NOMO-1 treated with dmso at 0.1 percent for 144 hours (cell line): ENCODE measurements at regions not wholly inside any gene's neighbourhood (a gene's known extent, or its start where the extent isn't known, plus 50 kb on each side); places are given as distances from the start of the nearest gene placed in this dataset.
"Not testable (repeated sequence)": the region's sequence is repeated elsewhere in the genome, so short reads cannot be mapped to it uniquely, and the experiment has no call there.

Source experiments
- DNase-seq: peaks from one replicate; lab custom pipeline; 2025; ENCODE audit not compliant: unreplicated experiment; lab: John Stamatoyannopoulos, UW

DNA sequence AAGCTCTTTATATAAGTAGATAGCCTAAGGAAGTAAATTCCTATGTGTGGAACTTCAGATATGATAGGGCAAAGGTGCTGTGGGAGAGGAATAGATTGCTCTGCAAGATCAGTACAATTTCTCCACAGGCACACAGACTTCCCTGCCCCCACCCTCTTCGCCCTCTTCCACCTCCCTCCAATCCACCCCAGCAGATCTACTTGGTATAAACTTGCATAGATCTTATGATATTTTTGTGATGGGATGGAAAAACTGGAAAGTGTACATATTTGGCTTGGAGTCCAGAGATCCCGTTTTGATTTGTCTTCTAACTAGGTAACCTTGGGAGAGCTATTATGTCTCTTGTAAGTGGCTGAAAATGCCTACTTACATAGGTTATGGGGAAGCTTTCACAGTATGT lies 586.3 kb upstream of the USP24 start:
- no peak for DNase-seq

DNA sequence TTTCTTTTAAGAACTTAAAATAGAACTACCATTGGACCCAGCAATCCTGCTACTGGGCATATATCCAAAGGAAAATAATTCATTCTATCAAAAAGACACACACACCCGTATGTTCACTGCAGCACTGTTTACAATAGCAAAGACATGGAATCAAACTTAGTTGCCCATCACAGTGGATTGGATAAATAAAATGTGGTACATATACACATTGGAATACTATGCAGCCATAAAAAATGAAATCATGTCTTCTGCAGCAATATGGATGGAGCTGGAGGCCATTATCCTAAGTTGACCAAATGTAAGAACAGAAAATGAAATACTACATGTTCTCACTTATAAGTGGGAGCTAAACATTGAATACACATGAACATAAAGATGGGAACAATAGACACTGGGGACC lies 585.3 kb upstream of the USP24 start:
- no peak for DNase-seq

DNA sequence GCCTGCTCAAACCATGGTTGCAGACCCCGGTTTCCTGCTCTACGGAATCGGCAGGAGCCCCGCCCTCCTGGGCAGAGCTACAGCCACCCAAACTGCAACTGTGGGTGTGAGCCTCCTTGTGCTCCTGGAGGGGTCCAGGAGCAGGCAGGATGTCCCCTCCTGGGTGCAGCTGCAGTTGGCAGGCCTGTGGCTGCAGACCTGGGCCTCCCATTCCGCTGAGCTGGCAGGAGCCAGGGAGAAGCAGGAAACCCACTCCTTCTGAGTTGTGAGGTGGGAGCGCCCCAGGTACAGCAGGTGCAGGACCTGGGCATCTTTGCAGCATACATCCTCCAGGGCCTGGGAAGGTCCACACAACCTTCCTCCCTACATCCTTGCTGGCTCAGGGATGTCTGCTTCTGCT lies 578.7 kb upstream of the USP24 start:
- DNase-seq, result no peak

DNA sequence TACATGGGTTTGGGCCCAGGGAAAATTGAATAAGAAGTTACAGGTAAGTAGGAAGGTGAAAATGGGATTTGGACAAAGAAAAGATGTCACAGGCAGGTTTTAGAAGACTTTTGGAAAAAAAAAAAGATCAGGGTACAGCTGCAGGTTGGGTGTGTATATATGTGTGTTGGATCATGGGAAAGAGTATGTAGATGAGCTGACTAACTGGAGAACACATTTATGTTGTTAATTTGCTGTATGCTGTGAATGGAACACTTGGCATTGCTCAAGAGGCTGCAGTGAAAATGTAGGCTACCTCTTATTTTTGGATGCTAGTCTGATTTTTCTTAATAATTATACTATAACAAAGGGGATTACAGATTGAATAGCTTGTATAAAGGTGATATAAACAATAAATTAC lies 577.7 kb upstream of the USP24 start:
- no peak for DNase-seq

DNA sequence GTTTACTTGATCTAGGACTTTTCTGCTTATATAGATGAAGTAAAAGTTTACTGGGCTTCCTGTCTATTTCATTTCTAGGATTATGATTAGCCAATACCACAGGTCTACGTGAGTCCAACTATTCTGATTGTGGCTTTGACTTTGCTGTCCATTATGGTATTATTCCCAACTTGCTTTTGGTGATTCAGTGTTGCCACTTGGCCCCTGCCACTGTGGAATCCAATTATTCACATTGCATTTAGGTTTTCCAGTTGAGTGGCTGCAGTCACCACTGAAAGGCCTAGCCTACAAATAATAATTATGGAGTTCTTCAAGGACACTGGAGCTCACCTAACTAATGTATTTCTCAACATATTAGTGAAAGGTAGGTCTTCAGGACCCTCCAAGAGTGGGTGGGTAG lies 574.3 kb upstream of the USP24 start:
- no peak for DNase-seq

DNA sequence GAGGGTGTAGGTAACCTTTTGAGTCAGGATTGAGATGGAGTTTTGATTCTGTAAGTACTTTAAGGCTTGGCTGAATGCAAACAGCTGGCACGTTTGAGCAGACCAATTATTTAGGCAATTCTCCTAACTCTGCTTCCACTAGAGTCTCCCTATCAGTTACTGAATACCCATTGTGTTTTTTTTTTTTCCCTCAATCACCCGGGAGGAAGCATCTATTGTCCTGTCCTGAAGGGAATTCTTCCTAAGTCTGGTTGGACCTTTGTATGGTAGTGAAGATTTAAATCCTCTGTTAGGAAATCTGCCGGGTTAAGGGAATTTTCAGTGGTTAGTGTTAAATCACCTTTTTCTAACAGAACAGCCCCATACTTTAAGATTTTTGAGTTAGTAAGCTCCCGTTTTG lies 571.2 kb upstream of the USP24 start:
- DNase-seq, result no peak

DNA sequence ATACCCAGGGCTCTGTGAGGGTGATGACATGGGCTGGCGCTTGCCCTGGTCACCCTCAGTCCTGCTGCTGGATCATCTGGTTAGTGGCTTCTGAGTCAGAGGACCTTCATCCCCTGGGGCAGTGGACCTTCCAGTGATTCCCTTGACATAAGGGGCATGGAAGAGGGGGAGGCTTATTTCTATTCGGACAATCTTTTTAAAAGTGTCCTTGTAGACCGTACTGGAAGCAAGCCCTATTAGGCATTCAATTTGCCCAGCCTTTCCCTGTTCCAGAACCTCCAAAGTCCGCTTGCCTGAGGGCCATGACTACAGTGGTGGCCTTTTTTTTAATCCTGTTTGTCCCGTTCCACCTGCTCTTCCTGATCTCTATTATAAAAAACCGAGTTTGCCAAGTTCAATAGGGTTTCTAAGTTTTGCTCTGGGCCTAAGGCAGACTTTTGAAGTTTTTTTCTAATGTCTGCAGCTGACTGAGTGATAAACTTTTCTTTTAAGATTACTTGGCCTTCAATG lies 569.8 kb upstream of the USP24 start:
- not testable (repeated sequence) for DNase-seq

DNA sequence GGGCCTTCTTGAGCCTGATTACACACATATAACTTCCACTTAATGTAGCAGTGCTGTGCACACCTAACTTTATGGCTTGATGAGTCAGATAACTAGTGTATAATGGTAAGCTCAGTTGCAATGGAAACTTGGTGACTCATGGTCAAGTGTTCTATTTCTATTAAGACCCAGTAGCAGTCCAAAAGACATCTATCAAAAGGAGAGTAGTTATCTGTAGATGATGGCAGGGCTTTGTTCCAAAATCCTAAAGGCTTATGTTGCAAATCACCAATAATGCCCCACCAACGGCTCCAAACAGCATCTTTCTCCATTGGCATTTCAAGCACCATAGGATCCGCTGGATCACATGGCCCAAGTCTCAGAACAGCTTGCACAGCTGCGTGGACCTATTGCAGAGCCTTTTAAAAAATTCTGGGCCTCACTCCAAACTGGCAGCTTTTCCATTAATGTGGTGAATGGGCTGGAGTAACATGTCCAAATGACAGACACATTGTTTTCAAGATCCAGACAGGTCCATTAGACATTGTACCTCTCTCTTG lies 566.8 kb upstream of the USP24 start:
- no peak for DNase-seq

DNA sequence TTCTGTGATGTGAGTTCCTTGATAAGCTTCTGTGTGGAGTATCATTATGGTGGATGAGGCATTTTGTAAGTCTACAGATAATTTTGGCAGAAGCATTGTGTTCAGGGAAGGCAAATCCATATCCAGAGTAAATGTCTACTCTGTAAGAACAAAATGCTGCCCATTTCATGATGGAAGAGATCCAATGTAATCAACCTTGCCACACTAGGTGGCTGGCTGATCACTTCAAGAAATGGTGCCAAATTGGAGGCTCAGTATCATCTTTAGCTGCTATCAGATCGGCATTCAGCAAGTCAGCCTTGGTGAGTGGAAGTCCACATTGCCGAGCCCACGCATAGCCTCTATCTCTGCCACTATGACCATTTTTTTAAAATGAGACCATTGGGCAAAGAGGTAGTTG lies 565.8 kb upstream of the USP24 start:
- DNase-seq, result no peak

DNA sequence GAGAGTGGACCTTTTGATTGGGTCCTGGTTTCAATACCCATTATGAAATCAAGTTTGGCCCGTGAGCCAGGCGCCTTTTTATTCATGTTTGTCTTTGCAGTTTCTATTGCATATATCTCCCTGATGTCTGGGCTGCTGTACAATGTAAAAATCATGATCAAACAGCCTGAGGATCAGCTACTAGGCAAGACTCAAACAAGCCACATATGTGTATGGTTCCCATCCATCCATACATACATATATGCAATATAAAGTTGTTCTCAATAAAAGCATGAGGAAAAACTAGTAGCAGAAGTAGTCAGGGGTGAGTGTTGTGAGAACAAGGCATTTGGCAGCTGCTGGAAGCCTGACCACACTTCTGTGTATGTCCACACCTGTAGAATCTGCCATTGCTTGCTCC lies 562.4 kb upstream of the USP24 start:
- no peak for DNase-seq

DNA sequence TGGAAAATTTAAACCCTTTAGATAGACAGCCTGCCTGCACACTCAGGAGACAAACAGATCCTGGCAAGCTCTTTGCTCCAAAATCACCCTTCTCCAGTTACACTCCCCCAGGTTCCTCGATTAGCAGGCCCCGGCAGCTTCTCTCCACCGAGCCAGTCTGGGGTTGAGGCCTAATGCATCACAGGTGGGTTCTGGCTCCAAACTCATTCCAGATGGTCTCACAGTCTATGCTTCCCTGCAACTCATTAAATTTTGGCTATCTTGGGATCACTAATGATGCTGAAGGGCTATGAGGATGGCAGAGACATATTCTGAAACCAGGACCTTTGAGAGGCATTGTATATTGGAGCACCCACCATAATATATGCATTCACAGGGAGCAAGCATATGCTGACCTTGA lies 559.8 kb upstream of the USP24 start:
- DNase-seq, result no peak

DNA sequence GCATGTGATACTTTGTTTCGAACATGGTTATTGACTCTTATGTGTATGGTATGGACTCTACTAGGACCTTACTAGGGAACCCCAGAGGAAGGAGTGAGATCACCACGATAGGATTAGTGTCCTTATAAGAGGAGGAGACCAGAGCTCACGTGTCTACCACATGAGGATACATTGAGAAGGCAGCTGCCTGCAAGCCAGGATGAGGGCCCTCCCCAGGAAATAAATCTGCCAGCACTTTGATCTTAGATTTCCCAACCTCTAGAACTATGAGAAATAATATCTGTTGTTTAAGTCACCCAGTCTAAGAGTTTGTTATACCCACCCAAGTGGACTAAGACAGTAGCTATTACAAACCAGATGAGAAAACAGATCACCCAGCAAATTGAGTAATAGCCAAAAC lies 559.3 kb upstream of the USP24 start:
- no peak for DNase-seq

DNA sequence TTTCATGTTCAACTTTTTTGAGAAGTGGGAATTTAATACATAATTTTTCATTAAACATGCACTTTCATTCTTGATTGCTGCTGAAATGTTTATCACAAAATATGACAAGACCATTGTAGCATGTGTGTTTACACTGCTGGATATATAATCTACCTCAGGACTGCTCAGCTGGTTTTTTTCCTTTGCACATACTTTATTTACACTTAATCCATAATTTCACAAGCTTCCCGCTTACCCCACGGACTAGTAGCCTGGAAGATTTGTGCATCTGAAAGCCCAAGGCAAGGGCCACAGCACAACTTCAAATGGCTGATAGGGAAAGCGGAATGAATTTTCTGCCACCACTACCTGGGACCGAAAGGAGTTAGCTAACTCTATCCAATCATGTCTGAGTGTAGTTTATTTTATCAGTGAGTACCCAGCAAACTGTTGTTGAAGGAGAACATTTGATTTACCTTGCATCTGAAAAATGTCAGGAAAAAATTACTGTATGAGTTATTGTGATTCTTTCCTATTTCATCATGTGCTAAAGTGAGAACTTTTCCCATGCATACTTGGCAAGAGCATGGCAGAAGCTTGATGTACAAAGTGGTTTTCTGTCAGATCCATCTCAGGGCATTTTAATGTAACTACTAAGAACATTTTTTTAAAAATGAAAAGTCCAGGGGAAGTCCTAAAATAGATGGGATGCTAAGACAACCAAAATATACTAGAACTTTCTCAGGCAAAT lies 558.2 kb upstream of the USP24 start:
- DNase-seq, result no peak

DNA sequence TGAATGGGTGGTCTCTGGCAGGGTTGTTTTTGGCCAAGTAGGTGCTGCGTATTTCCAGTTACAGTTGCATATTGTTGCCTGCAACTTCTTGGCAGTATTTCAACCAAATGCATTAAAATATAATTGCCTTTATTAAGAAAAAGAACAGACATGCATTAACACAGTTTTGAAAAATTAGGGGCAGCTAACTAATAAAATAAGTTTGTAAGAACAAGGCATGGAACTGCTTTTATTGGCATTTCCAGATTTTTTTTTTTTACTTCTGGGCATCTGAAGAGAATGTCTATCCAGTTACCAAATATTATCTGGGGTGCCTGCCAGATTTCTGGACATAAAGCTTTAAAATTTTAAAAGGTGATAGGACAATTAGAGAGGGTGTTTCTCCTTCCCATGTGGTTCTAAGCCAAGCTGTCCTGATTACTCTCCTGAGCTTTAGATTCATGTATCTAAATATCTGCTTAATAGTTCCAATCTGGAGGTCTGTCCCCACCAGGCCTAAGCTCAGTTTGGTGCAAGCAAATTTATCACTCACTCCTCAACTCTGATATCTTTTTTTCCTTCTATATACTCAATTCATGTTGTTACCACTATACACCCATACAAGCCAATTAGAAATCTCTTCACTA lies 553.3 kb upstream of the USP24 start:
- DNase-seq, result no peak

DNA sequence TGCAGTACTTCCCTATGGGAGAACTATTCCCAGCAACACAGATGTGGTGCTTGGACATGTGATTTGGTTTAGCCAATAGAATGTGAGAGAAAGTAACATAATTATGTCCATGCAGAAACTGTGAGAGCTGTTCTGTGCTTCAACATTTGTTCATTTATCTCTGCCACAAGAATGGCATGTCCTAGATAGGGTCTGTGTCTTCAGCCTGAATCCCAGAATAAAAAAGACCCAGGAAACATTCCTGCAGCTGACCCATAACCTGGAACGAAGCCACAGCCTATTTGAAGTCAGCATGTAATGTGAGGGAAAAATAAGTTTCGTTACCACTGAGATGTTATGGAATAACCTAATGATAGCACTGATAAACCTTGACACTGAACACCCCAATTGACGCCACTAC lies 552.0 kb upstream of the USP24 start:
- DNase-seq, result no peak

DNA sequence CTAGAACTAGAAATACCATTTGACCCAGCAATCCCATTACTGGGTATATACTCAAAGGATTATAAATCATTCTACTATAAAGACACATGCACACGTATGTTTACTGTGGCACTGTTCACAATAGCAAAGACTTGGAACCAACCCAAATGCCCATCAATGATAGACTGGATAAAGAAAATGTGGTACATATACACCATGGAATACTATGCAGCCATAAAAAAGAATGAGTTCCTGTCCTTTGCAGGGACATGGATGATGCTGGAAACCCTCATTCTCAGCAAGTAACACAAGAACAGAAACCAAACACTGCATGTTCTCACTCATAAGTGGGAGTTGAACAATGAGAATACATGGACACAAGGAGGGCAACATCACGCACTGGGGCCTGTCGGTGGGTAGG lies 550.3 kb upstream of the USP24 start:
- not testable (repeated sequence) for DNase-seq

DNA sequence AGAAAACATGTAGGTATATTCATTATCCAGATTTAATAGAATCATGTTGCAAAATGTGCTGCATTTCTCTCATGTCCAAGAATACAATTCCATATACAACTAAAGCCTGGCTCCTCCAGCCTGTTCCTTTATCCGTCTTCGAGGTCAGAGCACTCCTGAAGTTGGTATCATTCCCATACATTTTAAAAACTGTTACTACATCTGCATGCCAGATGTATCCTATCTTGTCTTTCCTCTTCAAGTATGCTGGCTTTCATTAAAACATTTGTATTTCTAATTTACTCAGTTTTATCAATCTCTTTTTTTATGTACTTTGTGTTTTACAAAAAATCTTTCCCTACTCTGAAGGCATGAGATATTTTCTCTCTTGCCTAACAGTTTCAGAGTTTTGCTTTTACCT lies 536.6 kb upstream of the USP24 start:
- no peak for DNase-seq

DNA sequence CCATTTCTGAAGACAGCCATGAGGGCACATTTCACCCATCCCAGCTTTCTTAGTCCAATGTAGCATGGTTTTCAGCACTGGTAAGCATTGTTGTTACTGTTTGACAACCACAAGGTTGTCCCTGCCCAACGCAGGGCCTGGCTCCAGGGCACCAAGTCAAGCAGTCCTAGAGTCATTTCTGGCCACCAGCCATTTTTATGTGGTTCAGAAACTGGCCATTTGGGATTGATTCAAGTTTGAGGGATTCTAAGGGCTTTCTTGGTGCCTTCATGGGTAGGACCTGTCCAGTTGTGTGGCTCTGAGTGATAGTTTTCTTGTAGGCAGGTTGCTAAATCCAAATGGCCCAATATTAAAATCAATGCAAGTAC lies 535.4 kb upstream of the USP24 start:
- DNase-seq, result no peak

DNA sequence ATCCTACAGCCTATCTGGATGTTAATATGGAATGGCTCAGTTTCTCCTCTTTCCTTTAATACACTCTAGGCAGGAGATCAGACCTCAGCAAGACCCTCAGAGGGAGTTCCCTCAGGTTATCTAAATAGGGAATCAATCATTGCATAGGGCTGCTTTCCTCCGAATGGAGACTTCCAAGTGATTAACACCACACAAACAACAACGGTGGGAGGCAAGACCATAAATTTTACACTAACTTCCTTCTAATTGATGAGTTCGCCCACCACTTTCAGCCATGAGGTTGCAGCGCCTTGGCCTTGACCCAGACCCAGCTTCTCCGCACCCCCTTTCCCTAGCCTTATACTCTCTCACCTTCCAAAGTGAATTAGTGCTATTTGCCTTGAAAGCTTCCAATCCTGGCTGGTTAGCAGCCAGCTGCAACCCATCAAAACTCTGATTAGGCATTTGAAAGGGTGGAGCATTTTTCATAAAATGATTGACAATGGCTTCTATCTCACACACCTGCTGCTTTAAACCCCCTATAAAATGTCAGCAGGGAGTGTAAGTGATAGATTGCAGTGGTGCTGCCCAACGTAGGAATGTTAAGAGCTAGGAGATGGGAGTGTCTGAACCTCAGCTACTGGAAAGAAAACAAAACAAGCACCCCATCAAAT lies 534.9 kb upstream of the USP24 start:
- no peak for DNase-seq

DNA sequence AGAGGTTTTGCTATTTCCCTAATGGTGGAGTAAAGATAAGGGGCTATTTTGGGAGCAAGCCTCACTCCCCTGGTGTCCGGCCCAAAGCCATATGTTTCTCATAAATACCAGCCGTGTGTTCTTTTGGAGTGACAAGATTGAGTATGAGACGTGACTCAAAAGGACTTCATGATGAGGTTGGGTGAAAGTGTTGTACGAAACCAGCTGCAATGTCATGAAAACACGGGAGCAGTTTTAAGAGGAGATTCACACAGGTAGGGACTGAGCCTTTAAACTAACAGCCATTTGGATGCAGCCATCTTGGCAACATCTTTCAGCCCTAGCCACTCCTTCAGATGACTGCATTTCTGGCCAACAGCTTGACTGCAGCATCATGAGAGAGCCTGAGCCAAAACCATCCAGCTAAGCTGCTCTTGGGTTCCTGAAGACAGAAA lies 532.3 kb upstream of the USP24 start:
- no peak for DNase-seq

DNA sequence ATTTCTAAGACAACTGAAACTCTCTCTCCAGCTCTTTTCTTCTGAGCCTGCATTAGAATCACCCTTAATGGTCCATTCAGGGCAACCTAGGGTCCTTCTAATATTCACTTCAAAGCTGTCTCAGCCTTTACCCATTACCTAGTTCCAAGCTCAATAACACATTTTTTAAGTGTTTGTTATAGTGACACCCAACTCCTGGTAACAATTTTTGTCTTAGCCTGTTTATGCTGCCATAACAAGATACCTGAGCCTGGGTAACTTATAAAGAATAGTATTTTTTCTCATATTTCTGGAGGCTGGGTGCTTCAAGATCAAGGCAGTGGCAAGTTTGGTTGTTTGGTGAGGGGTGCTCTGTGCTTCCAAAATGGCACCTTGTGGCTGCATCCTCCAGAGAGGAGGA lies 531.5 kb upstream of the USP24 start:
- no peak for DNase-seq

DNA sequence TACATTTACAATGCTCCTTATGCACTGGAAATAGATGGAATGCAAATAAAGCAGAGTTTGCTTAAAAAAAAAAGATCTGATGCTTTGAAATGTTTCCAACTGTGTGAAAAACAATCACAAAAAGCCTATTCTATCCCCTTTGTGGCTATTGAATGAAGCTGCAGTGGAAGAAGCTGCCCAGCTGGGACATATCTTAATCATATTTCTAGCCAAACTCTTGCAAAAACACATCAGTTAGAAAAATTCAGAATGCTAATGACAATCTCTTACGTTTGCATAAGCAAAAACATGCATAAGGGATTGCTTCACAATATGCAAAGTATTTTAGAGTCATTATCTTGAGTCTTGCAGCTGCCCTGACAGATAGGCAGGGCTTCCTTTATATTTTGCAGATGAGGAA lies 526.4 kb upstream of the USP24 start:
- no peak for DNase-seq
